Suprapubic skin (tissue), 4 donors: ENCODE measurements at regions not wholly inside any gene's neighbourhood (a gene's known extent, or its start where the extent isn't known, plus 50 kb on each side); places are given as distances from the start of the nearest gene placed in this dataset.

Source experiments
- CTCF ChIP-seq, 2 donors: fragments of 200-600 bp in 1 of 2; fragments of 450-650 bp in 1 of 2; sonication (generic) in 1 of 2; IDR thresholded peaks; one replicate each; pipeline ENCODE4 v1.5.1; 2016 to 2019; ENCODE audit warnings: antibody characterized with exemption in 2 of 2, mild to moderate bottlenecking in 1 of 2, moderate library complexity in 1 of 2
- EP300 ChIP-seq: sonication (generic); formaldehyde crosslinking; IDR thresholded peaks from one replicate; pipeline ENCODE4 v1.6.1; 2017; ENCODE audit warnings: antibody characterized with exemption
- POLR2A ChIP-seq, 2 donors: fragments of 450-650 bp; IDR thresholded peaks; one replicate each; pipeline ENCODE4 v1.6.1; 2017; ENCODE audit warnings: antibody characterized with exemption in 2 of 2, mild to moderate bottlenecking in 2 of 2, moderate library complexity in 2 of 2
- POLR2AphosphoS5 ChIP-seq, 3 donors: sonication (generic); formaldehyde crosslinking; IDR thresholded peaks; one replicate each; pipeline ENCODE4 v1.6.1; 2017; ENCODE audit warnings: antibody characterized with exemption in 3 of 3

GRCh38 chr9:109725460-109725859 lies 54.5 kb upstream of the PALM2AKAP2 start:
- no peak for TF ChIP-seq EP300
- TF ChIP-seq CTCF (IDR thresholded peaks at IDR 0.05) = no peak
- no peak for TF ChIP-seq POLR2AphosphoS5 (IDR thresholded peaks at IDR 0.05)
- no peak for TF ChIP-seq POLR2A (IDR thresholded peaks at IDR 0.05)
